Loucy (cell line): ENCODE measurements at regions not wholly inside any gene's neighbourhood (a gene's known extent, or its start where the extent isn't known, plus 50 kb on each side); places are given as distances from the start of the nearest gene placed in this dataset.

Experiments
- CTCF ChIP-seq: fragments of 200-600 bp; sonication (generic); conservative IDR thresholded peaks from 2 replicates; pipeline ENCODE4 v1.5.1; 2014; ENCODE audit warnings: mild to moderate bottlenecking, antibody characterized with exemption, low read length
- EZH2phosphoT487 ChIP-seq: fragments of 200-600 bp; IDR thresholded peaks from 2 replicates; pipeline ENCODE4 v1.6.1; 2018; ENCODE audit warnings: antibody characterized with exemption, mild to moderate bottlenecking, moderate library complexity, borderline replicate concordance

GRCh38 chr5:33329891-33330290 is 110.9 kb upstream of the TARS1 start:
- TF ChIP-seq CTCF = no peak
- no peak for TF ChIP-seq EZH2phosphoT487
